OCI-LY3 (cell line): ENCODE measurements at regions not wholly inside any gene's neighbourhood (a gene's known extent, or its start where the extent isn't known, plus 50 kb on each side); places are given as distances from the start of the nearest gene placed in this dataset.

Experiments used
- H2AFZ ChIP-seq: fragments of 200-600, 300-600 bp; shearing (Covaris generic); 2 replicates; pipeline ENCODE4 v1.6.0; 2014; ENCODE audit warnings: antibody characterized with exemption, low read depth, low read length
- H3K27ac ChIP-seq: fragments of 200-600, 300-600 bp; sonication (generic); 2 replicates; pipeline ENCODE4 v1.5.1; 2014; ENCODE audit warnings: mild to moderate bottlenecking, low read length, moderate library complexity, mixed read lengths
- H3K27me3 ChIP-seq: fragments of 200-600, 300-600 bp; sonication (generic); 2 replicates; pipeline ENCODE4 v1.6.1; 2014; ENCODE audit warnings: low read depth, low read length, mixed read lengths
- H3K36me3 ChIP-seq: fragments of 200-600, 300-600 bp; sonication (generic); replicated peaks from 2 replicates; pipeline ENCODE3; 2014; ENCODE audit warnings: low read depth, low read length, mixed read lengths
- H3K4me1 ChIP-seq: fragments of 300-600, 200-600 bp; sonication (generic); 2 replicates; pipeline ENCODE4 v1.6.1; 2014; ENCODE audit warnings: low read length, mixed read lengths
- H3K4me2 ChIP-seq: fragments of 200-600, 300-600 bp; sonication (generic); 2 replicates; pipeline ENCODE4 v1.6.1; 2014; ENCODE audit warnings: low read length, mixed read lengths
- H3K4me3 ChIP-seq: fragments of 300-600, 200-600 bp; sonication (generic); 2 replicates; pipeline ENCODE4 v1.5.1; 2014; ENCODE audit warnings: antibody characterized with exemption, mild to moderate bottlenecking, low read length, moderate library complexity
- H3K79me2 ChIP-seq: fragments of 300-600, 200-600 bp; shearing (Covaris generic); 2 replicates; pipeline ENCODE4 v1.6.1; 2014; ENCODE audit warnings: mild to moderate bottlenecking, low read length, mixed read lengths
- H3K9ac ChIP-seq: fragments of 300-600, 200-600 bp; shearing (Covaris generic); 2 replicates; pipeline ENCODE4 v1.6.0; 2014; ENCODE audit warnings: mild to moderate bottlenecking, low read length, moderate library complexity
- H3K9me3 ChIP-seq: fragments of 200-600, 300-600 bp; shearing (Covaris generic); 2 replicates; pipeline ENCODE4 v1.6.1; 2014; ENCODE audit warnings: low read length, mixed read lengths; ENCODE audit not compliant: insufficient read depth
- H4K20me1 ChIP-seq: fragments of 200-600, 300-600 bp; sonication (generic); 2 replicates; pipeline ENCODE4 v1.6.1; 2016; ENCODE audit warnings: low read length, mixed read lengths; ENCODE audit not compliant: insufficient read depth
- EZH2phosphoT487 ChIP-seq: fragments of 200-600 bp; shearing (Covaris generic); IDR thresholded peaks from 2 replicates; pipeline ENCODE4 v1.6.1; 2018; ENCODE audit warnings: antibody characterized with exemption, mixed run types, low read depth
- TF ChIP-seq, protein P1 (sequence below): fragments of 200-600, 300-600 bp; sonication (generic); IDR thresholded peaks from 2 replicates; pipeline ENCODE4 v1.5.1; 2014; ENCODE audit warnings: antibody characterized with exemption, low read length, low read depth

DNA sequence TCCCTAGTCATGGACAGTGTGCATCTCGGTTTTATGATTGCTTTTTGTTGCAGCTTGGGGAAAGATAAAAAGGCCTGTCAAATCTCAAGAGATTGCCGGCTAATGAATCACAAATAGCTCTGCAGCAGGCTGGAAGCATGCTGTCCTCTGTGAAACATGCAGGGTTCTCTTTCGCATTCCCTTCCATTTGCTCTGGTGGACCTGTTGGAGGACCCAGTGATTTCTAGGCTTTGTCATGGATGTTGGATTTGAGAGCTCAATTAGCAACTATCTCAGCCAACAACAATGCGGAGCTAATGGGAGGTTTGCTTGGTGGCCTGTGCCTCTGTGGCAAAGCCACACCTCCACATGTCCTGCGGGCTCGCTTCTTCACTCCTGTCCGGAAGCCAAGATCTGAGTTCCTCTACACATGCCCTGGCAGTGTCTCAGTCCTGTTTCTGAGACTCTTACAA, 418.1 kb upstream of the ARGLU1 start:
- no peak overlapping the region for H3K27ac ChIP-seq
- no peaks in the 10 kb centered on the region for H3K27me3 ChIP-seq
- TF ChIP-seq, protein P1, sequence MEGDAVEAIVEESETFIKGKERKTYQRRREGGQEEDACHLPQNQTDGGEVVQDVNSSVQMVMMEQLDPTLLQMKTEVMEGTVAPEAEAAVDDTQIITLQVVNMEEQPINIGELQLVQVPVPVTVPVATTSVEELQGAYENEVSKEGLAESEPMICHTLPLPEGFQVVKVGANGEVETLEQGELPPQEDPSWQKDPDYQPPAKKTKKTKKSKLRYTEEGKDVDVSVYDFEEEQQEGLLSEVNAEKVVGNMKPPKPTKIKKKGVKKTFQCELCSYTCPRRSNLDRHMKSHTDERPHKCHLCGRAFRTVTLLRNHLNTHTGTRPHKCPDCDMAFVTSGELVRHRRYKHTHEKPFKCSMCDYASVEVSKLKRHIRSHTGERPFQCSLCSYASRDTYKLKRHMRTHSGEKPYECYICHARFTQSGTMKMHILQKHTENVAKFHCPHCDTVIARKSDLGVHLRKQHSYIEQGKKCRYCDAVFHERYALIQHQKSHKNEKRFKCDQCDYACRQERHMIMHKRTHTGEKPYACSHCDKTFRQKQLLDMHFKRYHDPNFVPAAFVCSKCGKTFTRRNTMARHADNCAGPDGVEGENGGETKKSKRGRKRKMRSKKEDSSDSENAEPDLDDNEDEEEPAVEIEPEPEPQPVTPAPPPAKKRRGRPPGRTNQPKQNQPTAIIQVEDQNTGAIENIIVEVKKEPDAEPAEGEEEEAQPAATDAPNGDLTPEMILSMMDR = no peak
- no peak for TF ChIP-seq EZH2phosphoT487
- H3K4me3 ChIP-seq = no peak overlapping the region
- H4K20me1 ChIP-seq = no peaks in the 10 kb centered on the region
- no peaks in the 10 kb centered on the region for H3K79me2 ChIP-seq
- H3K9ac ChIP-seq = no peak overlapping the region
- H3K4me2 ChIP-seq = no peak overlapping the region
- H2AFZ ChIP-seq = no peak overlapping the region
- H3K4me1 ChIP-seq = no peaks in the 10 kb centered on the region
- H3K9me3 ChIP-seq = no peaks in the 10 kb centered on the region
- H3K36me3 ChIP-seq = no peaks in the 10 kb centered on the region

DNA sequence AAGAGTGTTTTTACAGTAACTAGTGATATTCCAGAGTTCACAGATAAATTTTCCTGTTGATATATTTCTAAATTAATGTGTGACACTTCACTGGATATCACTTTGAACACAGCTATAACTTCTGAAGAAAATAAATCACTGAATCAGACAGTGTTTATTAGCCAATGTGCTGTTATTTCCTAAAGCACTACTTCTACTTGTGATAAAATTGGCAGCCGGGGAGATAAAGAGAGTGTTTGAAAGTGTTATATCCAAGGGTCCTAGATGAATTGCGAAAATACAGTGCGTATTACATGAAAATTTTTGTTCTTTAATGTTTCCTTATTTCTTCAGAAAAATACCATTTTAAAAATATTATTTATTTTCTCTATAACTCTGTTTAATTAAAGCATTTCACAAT, 417.5 kb upstream of the ARGLU1 start:
- Histone ChIP-seq H3K9me3 (no peaks in the 10 kb centered on the region), H4K20me1 (no peaks in the 10 kb centered on the region), H3K4me3 (no peak overlapping the region), H3K9ac (no peak overlapping the region), H3K4me2 (no peak overlapping the region), H3K36me3 (no peaks in the 10 kb centered on the region), H3K79me2 (no peaks in the 10 kb centered on the region), H3K4me1 (no peaks in the 10 kb centered on the region), H3K27me3 (no peaks in the 10 kb centered on the region), H2AFZ (no peak overlapping the region), H3K27ac (no peak overlapping the region)
- TF ChIP-seq, protein P1 = no peak
- no peak for TF ChIP-seq EZH2phosphoT487

DNA sequence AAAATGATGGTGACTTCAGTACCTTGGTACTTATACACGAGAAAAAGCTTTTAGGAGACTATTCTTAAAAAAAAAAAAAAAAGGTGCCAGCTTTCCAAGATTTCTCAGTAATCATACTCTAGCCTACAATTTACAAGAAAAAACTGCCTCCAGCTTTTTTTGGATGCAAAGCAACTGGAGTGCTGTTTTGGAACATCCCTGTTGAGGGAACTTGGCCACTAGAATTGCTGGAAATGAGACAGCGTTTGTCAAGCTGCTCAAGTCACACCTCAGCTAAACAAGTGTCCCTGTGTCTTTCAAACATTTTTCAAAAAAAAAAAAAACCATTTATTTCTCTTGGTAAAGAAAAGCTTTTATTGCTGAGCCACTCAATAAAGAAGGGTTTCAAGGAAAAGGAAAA, 413.1 kb upstream of the ARGLU1 start:
- H3K27ac ChIP-seq = no peak overlapping the region
- H3K27me3 ChIP-seq = no peaks in the 10 kb centered on the region
- H3K4me3 ChIP-seq = no peak overlapping the region
- no peaks in the 10 kb centered on the region for H3K4me1 ChIP-seq
- no peaks in the 10 kb centered on the region for H3K79me2 ChIP-seq
- no peaks in the 10 kb centered on the region for H3K36me3 ChIP-seq
- no peaks in the 10 kb centered on the region for H3K9me3 ChIP-seq
- no peaks in the 10 kb centered on the region for H4K20me1 ChIP-seq
- H3K4me2 ChIP-seq = no peak overlapping the region
- TF ChIP-seq EZH2phosphoT487 = no peak
- TF ChIP-seq, protein P1 = no peak
- H3K9ac ChIP-seq = no peak overlapping the region
- H2AFZ ChIP-seq = no peak overlapping the region

DNA sequence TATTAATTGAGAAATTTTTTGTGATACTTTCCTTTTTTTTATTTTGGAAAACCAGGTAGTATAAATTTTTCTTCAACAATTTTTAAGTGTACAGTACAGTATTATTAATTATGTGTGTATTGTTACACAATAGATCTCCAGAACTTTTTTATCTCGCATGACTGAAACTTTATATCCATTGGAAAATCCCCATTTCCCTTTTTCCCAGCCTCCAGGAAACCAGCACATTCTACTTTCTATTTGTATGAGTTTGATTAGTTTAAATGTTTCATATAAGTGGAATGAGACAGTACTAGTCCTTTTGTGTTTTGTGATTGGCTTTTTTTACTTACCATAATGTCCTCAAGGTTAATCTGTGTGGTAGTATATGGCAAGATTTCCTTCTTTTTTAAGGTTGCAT, 399.5 kb upstream of the ARGLU1 start:
- H3K27me3 ChIP-seq = no peaks in the 10 kb centered on the region
- no peak overlapping the region for H3K4me2 ChIP-seq
- no peaks in the 10 kb centered on the region for H3K9me3 ChIP-seq

More for the DNA sequence above, 399.5 kb upstream of the ARGLU1 start:
- H3K36me3 ChIP-seq = no peaks in the 10 kb centered on the region
- H4K20me1 ChIP-seq = no peaks in the 10 kb centered on the region
- H3K4me1 ChIP-seq = no peaks in the 10 kb centered on the region
- no peak overlapping the region for H2AFZ ChIP-seq
- no peaks in the 10 kb centered on the region for H3K79me2 ChIP-seq
- no peak overlapping the region for H3K27ac ChIP-seq
- H3K9ac ChIP-seq = no peak overlapping the region
- no peak overlapping the region for H3K4me3 ChIP-seq
- TF ChIP-seq, protein P1 = no peak
- no peak for TF ChIP-seq EZH2phosphoT487
